Adrenal gland (tissue), 9 donors: ENCODE measurements at regions not wholly inside any gene's neighbourhood (a gene's known extent, or its start where the extent isn't known, plus 50 kb on each side); places are given as distances from the start of the nearest gene placed in this dataset.

Source experiments
- DNase-seq, 7 donors: peaks; one replicate each; pipeline ENCODE4 v3.0.0-alpha.2; 2019 to 2020
- H3K27ac ChIP-seq, 5 donors: fragments of 200-600 bp; sonication (generic) in 4 of 5; 1 replicate in 3 of 5; 2 replicates in 2 of 5; pipeline versions ENCODE4 v1.5.1 to v1.8.0; 2016 to 2020; ENCODE audit warnings: mild to moderate bottlenecking in 1 of 5
- H3K27me3 ChIP-seq: fragments of 200-600 bp; 2 replicates; pipeline ENCODE4 v1.8.0; 2021
- H3K36me3 ChIP-seq, 2 donors: fragments of 200-600 bp; replicated peaks in 1 of 2; 1 replicate in 1 of 2; 2 replicates in 1 of 2; pipeline versions ENCODE4 v1.5.1 to v1.8.0; 2018 to 2022
- H3K4me1 ChIP-seq, 2 donors: fragments of 200-600 bp; replicated peaks in 1 of 2; 1 replicate in 1 of 2; 2 replicates in 1 of 2; pipeline versions ENCODE4 v1.5.1 to v1.8.0; 2018 to 2021
- H3K4me3 ChIP-seq, 4 donors: fragments of 200-600 bp; sonication (generic) in 3 of 4; one replicate each; pipeline ENCODE4 v1.5.1; 2016 to 2018
- H3K9me3 ChIP-seq, 3 donors: fragments of 200-600 bp; sonication (generic) in 1 of 3; replicated peaks in 1 of 3; 1 replicate in 2 of 3; 2 replicates in 1 of 3; pipeline versions ENCODE4 v1.5.1 to v1.8.0; 2016 to 2021
- CTCF ChIP-seq, 6 experiments: fragments of 450-650 bp in 4 of 6; fragments of 200-600 bp in 2 of 6; sonication (generic) in 1 of 6; IDR thresholded peaks; 1 replicate in 5 of 6; 2 replicates in 1 of 6; pipeline versions ENCODE4 v1.5.1 to v1.8.0; 2016 to 2021; ENCODE audit warnings: antibody characterized with exemption in 6 of 6, mild to moderate bottlenecking in 2 of 6, moderate library complexity in 1 of 6
- POLR2A ChIP-seq, 2 donors: fragments of 450-650 bp; IDR thresholded peaks; one replicate each; pipeline ENCODE4 v1.6.1; 2017; ENCODE audit warnings: antibody characterized with exemption in 2 of 2, mild to moderate bottlenecking in 2 of 2, moderate library complexity in 1 of 2
- WGBS, 4 donors: extraction: QIAGEN DNeasy Blood & Tissue Kit in 2 of 4; methylation state at CpG; one replicate each; pipeline versions ENCODE4 v1.1.5 to v1.1.7; 2013 to 2017; 5-methylcytosine and 5-hydroxymethylcytosine counted together
- intact Hi-C, 2 donors: fragments of 100-400 bp; cut with DNase I; formaldehyde crosslinking; loops; one replicate each; pipeline versions ENCODE4 v1.14.1 to v1.15.0; 2022 to 2023
- donor health status: healthy with polysubstance abuse.
- donor health status: Bipolar disorder and iron deficiency.
- donor health status: DM: yes; HTN: yes; CAD: no.
- donor health status: DM: no; HTN: no; CAD: no.
- donor health status: DM: no; HTN: no; CAD: no.

- intact Hi-C loops = no loop called here
- WGBS, 4 donors = 81 to 90% (median 86%) methylated on average over 2 of the region's 2 CpGs
- H3K27me3 ChIP-seq = no peaks in the 10 kb centered on the region
- H3K36me3 ChIP-seq = no peaks in the 10 kb centered on the region
- no peak overlapping the region for H3K27ac ChIP-seq
- H3K9me3 ChIP-seq = no peaks in the 10 kb centered on the region
- TF ChIP-seq POLR2A (IDR thresholded peaks at IDR 0.05) = no peak
- no peak for TF ChIP-seq CTCF (IDR thresholded peaks at IDR 0.05)
- H3K4me1 ChIP-seq = no peaks in the 10 kb centered on the region
- H3K4me3 ChIP-seq = no peak overlapping the region
- no peak for DNase-seq
These were observed 141.5 kb downstream of the OSR1 start for GRCh38 chr2:19216676-19217602.

DNA sequence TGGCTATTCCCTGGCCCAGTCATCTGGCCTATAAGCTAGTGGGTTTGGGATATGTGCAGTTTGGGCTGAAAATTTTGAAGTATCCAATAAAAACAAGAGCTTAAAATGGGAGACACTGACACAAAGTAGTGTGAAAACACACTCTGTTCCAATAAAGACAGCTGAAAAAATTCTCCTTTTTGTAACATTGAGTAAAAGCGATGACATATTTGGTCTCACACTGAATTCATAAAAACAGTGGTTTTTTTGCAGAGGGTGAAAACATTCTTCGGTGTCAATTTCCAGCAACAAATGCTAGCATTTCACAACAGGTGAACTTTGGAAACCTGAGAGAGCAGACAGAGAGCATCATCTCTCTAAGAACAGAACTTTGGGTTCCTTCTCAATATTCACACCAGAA lies 142.2 kb downstream of the OSR1 start:
- intact Hi-C loops = no loop called here
- 84 to 96% (median 90%) methylated on average over 2 of the region's 2 CpGs for WGBS, 4 donors

DNA sequence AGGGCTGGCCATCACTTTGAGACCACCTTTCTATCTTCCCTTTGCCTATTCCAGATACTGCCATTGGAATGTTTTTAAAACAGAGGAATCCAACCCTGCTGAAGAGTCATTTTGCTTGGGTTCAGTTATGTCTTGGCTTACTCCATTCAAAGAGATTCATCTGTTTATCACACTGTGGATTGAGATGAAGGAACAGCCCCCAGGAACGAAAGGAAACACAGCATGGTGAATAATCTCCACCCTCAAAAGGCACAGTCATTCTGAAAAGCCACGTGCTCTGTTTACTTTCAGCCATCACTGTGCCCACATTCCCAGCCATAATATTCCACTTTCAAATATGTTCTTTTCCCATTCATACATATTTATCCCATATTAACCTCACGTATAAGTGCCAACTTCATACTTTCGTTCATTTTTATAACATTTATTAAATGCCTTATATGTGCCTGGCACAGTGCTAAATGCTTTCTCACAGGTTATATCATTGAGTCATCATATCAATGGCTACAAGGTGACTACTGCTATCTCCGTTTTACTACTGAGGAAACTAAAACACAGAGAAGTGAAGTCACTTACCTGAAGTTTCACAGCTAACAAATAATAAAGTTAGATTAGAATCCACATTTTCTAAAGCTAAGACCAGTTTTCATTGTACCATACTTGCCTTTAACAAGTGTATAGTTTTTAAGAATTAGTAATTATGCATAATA lies 143.6 kb downstream of the OSR1 start:
- intact Hi-C loops = no loop called here

More for the DNA sequence above, 142.2 kb downstream of the OSR1 start:
- no peaks in the 10 kb centered on the region for H3K9me3 ChIP-seq
- H3K36me3 ChIP-seq = no peaks in the 10 kb centered on the region
- no peaks in the 10 kb centered on the region for H3K4me1 ChIP-seq
- no peaks in the 10 kb centered on the region for H3K27me3 ChIP-seq
- no peak overlapping the region for H3K4me3 ChIP-seq
- no peak for TF ChIP-seq POLR2A (IDR thresholded peaks at IDR 0.05)
- DNase-seq = no peak
- H3K27ac ChIP-seq = no peak overlapping the region

DNA sequence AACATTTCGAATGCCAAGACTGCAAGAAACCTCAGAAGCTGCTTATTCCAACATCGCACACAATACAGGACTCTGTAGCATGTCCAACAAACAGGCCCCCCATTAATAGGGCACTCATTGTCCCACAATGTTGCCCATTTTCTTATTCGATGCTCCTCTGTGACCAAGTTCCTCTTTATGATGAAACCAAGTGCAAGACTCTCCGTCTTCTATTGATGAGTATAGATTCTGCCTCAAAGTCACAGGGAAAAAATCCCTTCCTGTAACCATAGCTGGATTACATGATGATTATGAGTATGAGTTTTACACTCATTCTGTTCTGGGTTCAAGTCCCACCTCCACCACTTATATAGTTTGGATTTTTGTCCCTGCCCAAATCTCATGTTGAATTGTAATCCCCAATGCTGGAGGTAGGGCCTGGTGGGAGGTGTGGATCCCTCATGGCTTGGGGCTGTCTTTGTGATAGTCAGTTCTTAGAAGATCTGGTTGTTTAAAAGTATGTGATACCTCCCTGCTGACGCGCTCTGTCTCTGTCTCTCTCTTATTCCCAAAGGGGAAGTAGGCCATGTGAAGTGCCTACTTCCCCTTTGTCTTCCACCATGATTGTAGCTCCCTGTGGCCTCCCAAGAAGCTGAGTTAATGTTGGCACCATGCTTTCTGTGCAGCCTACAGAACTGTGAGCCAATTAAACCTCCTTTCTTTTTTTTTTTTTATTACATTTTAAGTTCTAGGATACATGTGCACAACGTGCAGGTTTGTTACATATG lies 148.7 kb downstream of the OSR1 start:
- Histone ChIP-seq H3K9me3 (no peaks in the 10 kb centered on the region), H3K4me1 (no peaks in the 10 kb centered on the region), H3K4me3 (no peak overlapping the region), H3K36me3 (no peaks in the 10 kb centered on the region), H3K27ac (no peak overlapping the region), H3K27me3 (no peaks in the 10 kb centered on the region)
- 94 to 96% (median 95%) methylated on average over 7 of the region's 7 CpGs for WGBS, 4 donors
- TF ChIP-seq POLR2A (IDR thresholded peaks at IDR 0.05) = no peak
- TF ChIP-seq CTCF (IDR thresholded peaks at IDR 0.05) = no peak
- DNase-seq = no peak
- intact Hi-C loops = no loop called here

More for the DNA sequence above, 143.6 kb downstream of the OSR1 start:
- no peaks in the 10 kb centered on the region for H3K9me3 ChIP-seq
- no peaks in the 10 kb centered on the region for H3K27me3 ChIP-seq
- no peaks in the 10 kb centered on the region for H3K36me3 ChIP-seq
- TF ChIP-seq POLR2A (IDR thresholded peaks at IDR 0.05) = no peak
- TF ChIP-seq CTCF (IDR thresholded peaks at IDR 0.05) = no peak
- no peak overlapping the region for H3K27ac ChIP-seq
- H3K4me1 ChIP-seq = no peaks in the 10 kb centered on the region
- DNase-seq = no peak
- WGBS, 4 donors = 74 to 83% (median 76%) methylated on average over 5 of the region's 5 CpGs
- no peak overlapping the region for H3K4me3 ChIP-seq
